B cell (primary cell): ENCODE measurements at regions not wholly inside any gene's neighbourhood (a gene's known extent, or its start where the extent isn't known, plus 50 kb on each side); places are given as distances from the start of the nearest gene placed in this dataset.

Experiments used
- ATAC-seq: fragments of 200-7000 bp; cut with Tn5 transposase; one replicate; pipeline ENCODE4 v1.10.0; 2021; ENCODE audit warnings: low read depth, mild to moderate bottlenecking, moderate number of reproducible peaks, moderate library complexity
- CTCF ChIA-PET: fragments of 350-600 bp; sonication (Branson Sonifier 250); formaldehyde crosslinking; loops from one replicate; lab custom pipeline; 2021; ENCODE audit warnings: antibody characterized with exemption, inconsistent platforms; lab: Charles Lee
- POLR2A ChIA-PET: fragments of 350-600 bp; sonication (Branson Sonifier 250); formaldehyde crosslinking; loops from one replicate; lab custom pipeline; 2021; ENCODE audit warnings: antibody characterized with exemption; lab: Charles Lee
- DNase-seq: peaks from one replicate; pipeline ENCODE4 v3.0.0; 2013
- H2AFZ ChIP-seq: 2 replicates; pipeline ENCODE4 v1.6.1; 2012; ENCODE audit warnings: mild to moderate bottlenecking, low read depth, low read length; ENCODE audit not compliant: insufficient read depth, poor library complexity, severe bottlenecking
- H3K27ac ChIP-seq, 2 donors: 1 replicate in 1 of 2; 2 replicates in 1 of 2; pipeline ENCODE4 v1.5.1; 2012 to 2013; ENCODE audit warnings: low read length in 2 of 2, mild to moderate bottlenecking in 2 of 2, moderate library complexity in 1 of 2
- H3K27me3 ChIP-seq, 4 experiments: fragments of 200-600 bp in 1 of 4; sonication (generic) in 1 of 4; replicated peaks in 1 of 4; 1 replicate in 2 of 4; 2 replicates in 2 of 4; pipeline versions ENCODE4 v1.6.1 to v1.7.0; 2013 to 2016; ENCODE audit warnings: low read length in 3 of 4, mild to moderate bottlenecking in 2 of 4, mixed read lengths in 1 of 4, moderate library complexity in 1 of 4; ENCODE audit not compliant: insufficient read depth in 4 of 4, control insufficient read depth in 3 of 4; ENCODE audit errors: control extremely low read depth in 1 of 4
- H3K36me3 ChIP-seq, 2 experiments: replicated peaks in 1 of 2; 1 replicate in 1 of 2; 2 replicates in 1 of 2; pipeline versions ENCODE4 v1.6.1 to v1.7.1; 2013; ENCODE audit warnings: low read length in 1 of 2; ENCODE audit not compliant: insufficient read depth in 2 of 2, control insufficient read depth in 1 of 2; ENCODE audit errors: control extremely low read depth in 1 of 2, extremely low read depth in 1 of 2
- H3K4me1 ChIP-seq, 2 donors: fragments of 200-600 bp in 1 of 2; sonication (generic) in 1 of 2; 1 replicate in 1 of 2; 2 replicates in 1 of 2; pipeline versions ENCODE4 v1.5.1 to v1.6.1; 2013 to 2017; ENCODE audit warnings: low read length in 2 of 2; ENCODE audit not compliant: control insufficient read depth in 2 of 2, insufficient read depth in 2 of 2
- H3K4me2 ChIP-seq: replicated peaks from 2 replicates; pipeline ENCODE3; 2012; ENCODE audit warnings: mild to moderate bottlenecking, low read depth, low read length; ENCODE audit not compliant: poor library complexity, severe bottlenecking
- H3K4me3 ChIP-seq, 5 experiments: fragments of 200-600 bp in 1 of 5; sonication (generic) in 1 of 5; 1 replicate in 3 of 5; 2 replicates in 2 of 5; pipeline versions ENCODE4 v1.5.1 to v1.7.0; 2011 to 2016; ENCODE audit warnings: low read length in 4 of 5, mild to moderate bottlenecking in 4 of 5, low read depth in 2 of 5, control low read depth in 1 of 5, moderate library complexity in 1 of 5; ENCODE audit not compliant: insufficient read depth in 1 of 5; ENCODE audit errors: control extremely low read depth in 1 of 5, extremely low read depth in 1 of 5
- H3K79me2 ChIP-seq: fragments of 200-600 bp; sonication (generic); one replicate; pipeline ENCODE4 v1.6.0; 2016; ENCODE audit warnings: low read length; ENCODE audit not compliant: control insufficient read depth, insufficient read depth
- H3K9ac ChIP-seq: fragments of 200-600 bp; sonication (generic); 2 replicates; pipeline ENCODE4 v1.6.1; 2017; ENCODE audit warnings: mild to moderate bottlenecking, low read length, moderate library complexity
- H3K9me3 ChIP-seq, 3 donors: one replicate each; pipeline versions ENCODE4 v1.6.1 to v1.7.1; 2013; ENCODE audit warnings: low read length in 2 of 3; ENCODE audit not compliant: control insufficient read depth in 2 of 3, insufficient read depth in 1 of 3; ENCODE audit errors: control extremely low read depth in 1 of 3
- H4K20me1 ChIP-seq: 2 replicates; pipeline ENCODE4 v1.6.0; 2012; ENCODE audit warnings: mild to moderate bottlenecking, low read length; ENCODE audit not compliant: insufficient read depth, control insufficient read depth, poor library complexity, severe bottlenecking
- H3K27ac Mint-ChIP-seq: one replicate; pipeline ENCODE4 v1.8.0; 2021; ENCODE audit warnings: mixed read lengths
- H3K27me3 Mint-ChIP-seq: one replicate; pipeline ENCODE4 v1.8.0; 2021; ENCODE audit warnings: mixed read lengths
- H3K4me1 Mint-ChIP-seq: one replicate; pipeline ENCODE4 v1.8.0; 2021; ENCODE audit warnings: mixed read lengths
- H3K4me3 Mint-ChIP-seq: one replicate; pipeline ENCODE4 v1.8.0; 2021; ENCODE audit warnings: mixed read lengths
- H3K9me3 Mint-ChIP-seq: one replicate; pipeline ENCODE4 v1.8.0; 2022; ENCODE audit warnings: mixed read lengths; ENCODE audit not compliant: insufficient read depth
- EZH2 ChIP-seq: IDR thresholded peaks from 2 replicates; pipeline ENCODE4 v1.6.1; 2012; ENCODE audit warnings: borderline replicate concordance, low read depth, mild to moderate bottlenecking, moderate library complexity, low read length; ENCODE audit not compliant: insufficient read depth, poor library complexity, severe bottlenecking
- WGBS: methylation state at CpG from one replicate; pipeline ENCODE4 v1.1.5; 2013; ENCODE audit warnings: missing lambda C conversion rate; ENCODE audit not compliant: insufficient coverage; 5-methylcytosine and 5-hydroxymethylcytosine counted together
- intact Hi-C: fragments of 100-400 bp; cut with micrococcal nuclease; formaldehyde crosslinking; loops from one replicate; pipeline ENCODE4 v1.10.0; 2022
- TF ChIP-seq, protein P1 (sequence below): fragments of 200-600 bp; IDR thresholded peaks from one replicate; pipeline ENCODE4 v1.8.0; 2022; ENCODE audit warnings: antibody characterized with exemption, mild to moderate bottlenecking

DNA sequence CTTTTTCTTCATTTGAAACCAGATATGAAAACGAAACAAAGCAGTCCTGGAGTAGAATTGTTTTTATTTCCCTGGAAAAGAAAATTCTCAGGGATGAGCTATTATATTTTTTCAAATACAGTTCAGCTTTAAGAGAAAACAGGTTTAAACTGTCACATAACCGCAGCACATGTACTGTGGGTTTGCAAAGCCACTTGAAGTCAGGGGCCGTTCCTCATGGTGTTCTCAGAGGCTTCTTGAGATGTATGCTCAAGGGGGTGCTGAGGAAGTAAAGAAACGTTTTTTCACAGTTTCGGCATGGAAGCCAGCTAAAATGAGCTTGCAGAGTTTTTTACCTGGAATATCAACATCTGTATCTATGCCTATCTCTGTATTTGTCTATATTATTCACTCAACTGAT lies 225.3 kb downstream of the MC4R start:
- POLR2A ChIA-PET = no interaction called here
- H3K27me3 ChIP-seq = no peaks in the 10 kb centered on the region
- no peak overlapping the region for H3K4me3 Mint-ChIP-seq
- WGBS = no CpG with 5 or more reads among the region's 5 CpGs
- H3K4me3 ChIP-seq = no peak overlapping the region
- no peak overlapping the region for H3K4me2 ChIP-seq
- intact Hi-C loops = no loop called here
- H3K9ac ChIP-seq = no peak overlapping the region
- ATAC-seq (no peak), DNase-seq (no peak)
- H3K27ac Mint-ChIP-seq = no peak overlapping the region
- no peak for TF ChIP-seq EZH2
- TF ChIP-seq, protein P1, sequence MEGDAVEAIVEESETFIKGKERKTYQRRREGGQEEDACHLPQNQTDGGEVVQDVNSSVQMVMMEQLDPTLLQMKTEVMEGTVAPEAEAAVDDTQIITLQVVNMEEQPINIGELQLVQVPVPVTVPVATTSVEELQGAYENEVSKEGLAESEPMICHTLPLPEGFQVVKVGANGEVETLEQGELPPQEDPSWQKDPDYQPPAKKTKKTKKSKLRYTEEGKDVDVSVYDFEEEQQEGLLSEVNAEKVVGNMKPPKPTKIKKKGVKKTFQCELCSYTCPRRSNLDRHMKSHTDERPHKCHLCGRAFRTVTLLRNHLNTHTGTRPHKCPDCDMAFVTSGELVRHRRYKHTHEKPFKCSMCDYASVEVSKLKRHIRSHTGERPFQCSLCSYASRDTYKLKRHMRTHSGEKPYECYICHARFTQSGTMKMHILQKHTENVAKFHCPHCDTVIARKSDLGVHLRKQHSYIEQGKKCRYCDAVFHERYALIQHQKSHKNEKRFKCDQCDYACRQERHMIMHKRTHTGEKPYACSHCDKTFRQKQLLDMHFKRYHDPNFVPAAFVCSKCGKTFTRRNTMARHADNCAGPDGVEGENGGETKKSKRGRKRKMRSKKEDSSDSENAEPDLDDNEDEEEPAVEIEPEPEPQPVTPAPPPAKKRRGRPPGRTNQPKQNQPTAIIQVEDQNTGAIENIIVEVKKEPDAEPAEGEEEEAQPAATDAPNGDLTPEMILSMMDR = no peak
- no peaks in the 10 kb centered on the region for H3K9me3 Mint-ChIP-seq
- no peaks in the 10 kb centered on the region for H3K4me1 ChIP-seq
- CTCF ChIA-PET = no interaction called here
- H4K20me1 ChIP-seq = no peaks in the 10 kb centered on the region
- no peaks in the 10 kb centered on the region for H3K9me3 ChIP-seq
- H3K79me2 ChIP-seq = no peaks in the 10 kb centered on the region
- H3K27me3 Mint-ChIP-seq = peaks cover 33% of the 10 kb centered on the region
- no peak overlapping the region for H2AFZ ChIP-seq
- no peak overlapping the region for H3K27ac ChIP-seq
- no peaks in the 10 kb centered on the region for H3K36me3 ChIP-seq
- H3K4me1 Mint-ChIP-seq = peaks cover 5% of the 10 kb centered on the region

DNA sequence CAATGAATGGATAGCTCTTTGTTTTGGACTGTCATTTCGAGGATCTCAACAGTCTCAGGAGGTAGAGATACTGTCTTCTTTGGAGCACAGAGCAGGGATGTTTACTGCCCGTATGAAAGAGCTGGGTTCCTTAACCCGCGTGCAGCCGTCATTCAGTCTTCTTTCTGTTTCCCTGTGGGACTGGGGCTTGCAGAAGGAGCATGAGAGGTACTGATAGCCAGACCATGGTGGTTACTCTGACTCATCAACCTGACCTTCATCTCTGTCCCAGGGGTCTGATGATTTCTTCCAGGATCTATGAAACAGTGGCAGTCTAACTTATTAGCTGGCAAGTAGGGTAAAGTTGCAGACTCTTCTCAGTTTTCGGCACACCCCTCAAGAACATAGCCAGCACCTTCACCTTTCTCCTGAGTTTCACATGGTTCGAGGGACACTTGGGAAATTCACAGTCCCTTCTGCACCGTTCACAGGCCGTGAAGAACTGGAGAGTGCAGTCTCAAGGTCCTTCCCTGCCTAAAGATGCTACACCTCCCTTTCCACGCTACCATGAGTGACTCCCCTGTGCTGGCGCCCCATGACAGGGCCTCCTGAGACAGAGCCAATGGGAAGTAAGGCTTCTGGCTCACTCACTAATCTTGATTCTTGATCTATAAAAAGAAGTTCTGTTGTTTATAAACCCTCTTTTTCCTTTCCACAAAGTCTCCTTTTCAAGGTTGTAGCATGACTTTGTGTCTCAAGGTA lies 226.2 kb downstream of the MC4R start:
- intact Hi-C loops = no loop called here
- CTCF ChIA-PET = no interaction called here
- H3K27me3 ChIP-seq = no peaks in the 10 kb centered on the region
- no peaks in the 10 kb centered on the region for H4K20me1 ChIP-seq
- ATAC-seq = peak; percentile 47
- POLR2A ChIA-PET = no interaction called here
- H3K4me1 Mint-ChIP-seq = peaks cover 5% of the 10 kb centered on the region
- H3K27me3 Mint-ChIP-seq = peaks cover 33% of the 10 kb centered on the region
- no peak overlapping the region for H3K27ac ChIP-seq
- DNase-seq = no peak
- H3K9me3 Mint-ChIP-seq = no peaks in the 10 kb centered on the region
- no peak overlapping the region for H3K4me3 ChIP-seq
- H2AFZ ChIP-seq = peak overlapping the region; percentile 19
- TF ChIP-seq, protein P1 = no peak
- no peak for TF ChIP-seq EZH2
- H3K79me2 ChIP-seq = no peaks in the 10 kb centered on the region
- H3K4me3 Mint-ChIP-seq = no peak overlapping the region
- H3K27ac Mint-ChIP-seq = no peak overlapping the region
- no peaks in the 10 kb centered on the region for H3K36me3 ChIP-seq
- H3K4me1 ChIP-seq = no peaks in the 10 kb centered on the region
- H3K9me3 ChIP-seq = no peaks in the 10 kb centered on the region
- H3K4me2 ChIP-seq = no peak overlapping the region
- H3K9ac ChIP-seq = no peak overlapping the region
- WGBS = 27% methylated on average over 9 of the region's 11 CpGs
